22Rv1 (cell line): ENCODE measurements at regions not wholly inside any gene's neighbourhood (a gene's known extent, or its start where the extent isn't known, plus 50 kb on each side); places are given as distances from the start of the nearest gene placed in this dataset.

Experiments
- H3K27ac ChIP-seq: fragments of 450-650 bp; 2 replicates; pipeline ENCODE4 v1.5.1; 2017
- ZFX ChIP-seq: fragments of 450-650 bp; IDR thresholded peaks from 2 replicates; pipeline ENCODE4 v1.6.1; 2017; ENCODE audit warnings: antibody characterized with exemption, borderline replicate concordance
- TF ChIP-seq, protein P1 (sequence below): fragments of 450-650 bp; IDR thresholded peaks from 2 replicates; pipeline ENCODE4 v1.5.1; 2017; ENCODE audit warnings: mild to moderate bottlenecking

DNA sequence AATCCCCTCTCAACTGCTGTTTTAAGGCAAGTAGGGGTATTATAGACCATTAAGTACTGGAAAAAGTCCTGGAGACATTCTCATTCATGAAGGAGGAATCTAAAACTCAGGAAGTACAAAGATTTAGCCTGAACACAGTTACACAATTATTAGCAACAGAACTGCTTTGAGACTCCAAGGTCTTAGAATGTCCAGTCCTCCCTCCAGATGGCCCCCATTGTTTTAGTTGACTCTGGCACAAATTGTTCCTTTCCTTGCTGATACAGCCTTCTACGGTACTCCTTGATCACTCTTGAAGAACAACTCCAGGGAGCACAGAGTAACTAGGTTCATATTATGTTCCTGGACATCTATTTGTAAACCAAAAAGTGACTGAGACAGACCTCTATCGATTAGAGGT is 210.1 kb upstream of the RND3 start:
- TF ChIP-seq ZFX = no peak
- TF ChIP-seq, protein P1, sequence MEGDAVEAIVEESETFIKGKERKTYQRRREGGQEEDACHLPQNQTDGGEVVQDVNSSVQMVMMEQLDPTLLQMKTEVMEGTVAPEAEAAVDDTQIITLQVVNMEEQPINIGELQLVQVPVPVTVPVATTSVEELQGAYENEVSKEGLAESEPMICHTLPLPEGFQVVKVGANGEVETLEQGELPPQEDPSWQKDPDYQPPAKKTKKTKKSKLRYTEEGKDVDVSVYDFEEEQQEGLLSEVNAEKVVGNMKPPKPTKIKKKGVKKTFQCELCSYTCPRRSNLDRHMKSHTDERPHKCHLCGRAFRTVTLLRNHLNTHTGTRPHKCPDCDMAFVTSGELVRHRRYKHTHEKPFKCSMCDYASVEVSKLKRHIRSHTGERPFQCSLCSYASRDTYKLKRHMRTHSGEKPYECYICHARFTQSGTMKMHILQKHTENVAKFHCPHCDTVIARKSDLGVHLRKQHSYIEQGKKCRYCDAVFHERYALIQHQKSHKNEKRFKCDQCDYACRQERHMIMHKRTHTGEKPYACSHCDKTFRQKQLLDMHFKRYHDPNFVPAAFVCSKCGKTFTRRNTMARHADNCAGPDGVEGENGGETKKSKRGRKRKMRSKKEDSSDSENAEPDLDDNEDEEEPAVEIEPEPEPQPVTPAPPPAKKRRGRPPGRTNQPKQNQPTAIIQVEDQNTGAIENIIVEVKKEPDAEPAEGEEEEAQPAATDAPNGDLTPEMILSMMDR = no peak
- H3K27ac ChIP-seq = no peak overlapping the region

DNA sequence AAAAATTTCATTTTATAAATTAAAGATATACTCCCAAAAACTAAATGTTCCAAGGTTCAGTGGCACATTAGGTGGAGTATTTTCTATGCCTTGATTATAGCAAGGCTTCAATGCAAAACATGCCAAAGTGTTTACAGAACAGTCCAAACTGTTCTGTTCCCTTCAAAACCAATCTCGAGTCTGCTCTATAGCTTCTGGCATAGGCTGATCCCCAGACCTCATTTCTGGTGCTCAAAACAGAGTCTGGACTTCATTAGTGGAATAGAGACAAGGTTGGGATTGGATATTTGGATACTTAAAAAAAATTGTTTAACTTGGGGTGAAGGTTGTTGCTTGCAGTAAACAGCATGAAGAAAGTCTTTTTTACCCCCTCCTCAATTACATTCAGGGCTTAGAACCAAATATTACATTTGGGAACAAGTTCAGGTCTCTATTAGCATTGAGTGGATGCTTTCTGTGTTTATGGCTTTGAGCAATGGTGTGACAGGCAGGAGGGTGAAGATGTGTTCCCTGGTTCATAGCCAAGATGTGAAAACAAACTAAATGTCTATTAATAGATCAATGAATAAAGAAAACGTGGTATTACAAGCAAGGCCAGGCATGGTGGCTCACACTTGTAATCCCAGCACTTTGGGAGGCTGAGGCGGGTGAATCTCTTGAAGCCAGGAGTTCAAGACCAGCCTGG is 208.1 kb upstream of the RND3 start:
- TF ChIP-seq, protein P1 = no peak
- no peak for TF ChIP-seq ZFX
- H3K27ac ChIP-seq = no peak overlapping the region

DNA sequence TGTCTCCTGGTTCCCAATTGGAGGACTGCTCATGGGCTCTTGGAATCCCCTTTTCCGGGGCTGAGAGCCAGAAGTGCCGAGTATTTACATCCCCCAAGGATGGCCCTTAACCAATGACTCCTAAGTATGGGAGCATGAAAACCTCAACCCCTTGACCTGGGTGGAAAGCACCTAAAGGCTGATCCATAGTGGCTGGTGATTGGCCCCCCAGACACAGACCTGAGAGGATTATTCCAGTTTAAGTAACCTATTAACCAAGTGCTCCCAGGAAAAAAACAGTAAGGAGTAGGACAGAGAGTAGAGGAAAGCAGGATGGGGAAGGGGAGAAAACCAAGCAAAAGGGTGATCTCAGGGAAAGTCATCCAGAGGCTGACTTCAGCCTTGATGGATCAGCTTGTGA is 206.1 kb upstream of the RND3 start:
- TF ChIP-seq ZFX = no peak
- H3K27ac ChIP-seq = no peak overlapping the region

DNA sequence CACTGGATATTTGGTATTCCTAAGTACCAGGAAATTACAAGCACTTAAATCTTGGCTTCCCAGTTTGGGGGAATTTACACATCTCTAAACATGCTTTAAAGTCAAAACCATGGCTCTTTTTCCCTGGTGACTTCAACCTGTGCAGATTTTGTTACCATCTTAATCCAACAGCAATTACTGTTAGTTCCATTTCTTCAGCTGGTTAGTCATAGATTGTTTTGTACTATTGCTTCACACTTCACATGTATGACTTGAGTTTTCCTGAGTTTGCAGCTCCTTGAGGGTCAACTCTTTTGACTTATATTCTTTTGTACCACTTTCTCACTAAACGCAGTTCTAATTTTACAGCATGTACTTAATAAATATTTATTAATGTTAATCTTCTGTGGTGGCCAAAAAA is 203.4 kb upstream of the RND3 start:
- TF ChIP-seq ZFX = no peak
- TF ChIP-seq, protein P1 = no peak
- no peak overlapping the region for H3K27ac ChIP-seq

DNA sequence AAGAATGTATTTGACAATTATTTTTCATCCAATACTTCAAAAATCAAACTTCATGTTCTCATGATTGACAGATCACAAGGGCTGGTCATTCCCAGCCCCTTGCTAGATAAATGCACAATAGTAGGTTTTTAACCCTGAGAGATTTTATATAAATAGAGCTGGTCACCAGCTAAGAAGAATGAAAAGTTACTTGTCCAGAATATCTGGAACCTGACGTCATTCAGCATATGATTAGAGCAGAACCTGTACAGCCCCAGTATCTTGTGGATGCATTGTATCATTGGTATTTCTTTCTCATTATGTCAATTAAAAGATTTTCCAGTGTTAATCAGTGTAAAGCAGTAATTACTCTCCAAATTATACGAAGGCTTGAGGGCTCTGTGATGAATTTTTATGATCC is 202.8 kb upstream of the RND3 start:
- TF ChIP-seq, protein P1 = no peak

DNA sequence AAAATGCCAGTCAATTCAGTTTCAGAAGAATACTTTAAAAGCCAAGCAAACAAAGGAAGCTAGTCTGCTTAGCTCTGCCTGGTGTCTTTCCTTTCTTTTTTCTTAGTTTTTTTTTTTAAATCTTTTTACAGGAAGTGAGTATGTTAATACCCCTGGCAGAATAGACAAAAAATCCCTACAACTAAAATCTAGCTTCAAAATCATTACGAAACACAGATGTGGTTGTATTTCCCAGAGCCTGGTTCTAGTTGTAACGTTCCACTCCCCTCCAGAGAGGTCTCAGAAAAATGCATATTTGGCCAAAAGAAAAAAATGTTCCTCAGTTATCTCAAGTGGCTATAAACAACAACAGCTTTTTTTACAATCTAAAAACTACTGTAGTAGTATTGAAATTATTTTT is 202.1 kb upstream of the RND3 start:
- H3K27ac ChIP-seq = no peak overlapping the region
- TF ChIP-seq, protein P1 = no peak
- no peak for TF ChIP-seq ZFX

More for the DNA sequence above, 202.8 kb upstream of the RND3 start:
- no peak overlapping the region for H3K27ac ChIP-seq

DNA sequence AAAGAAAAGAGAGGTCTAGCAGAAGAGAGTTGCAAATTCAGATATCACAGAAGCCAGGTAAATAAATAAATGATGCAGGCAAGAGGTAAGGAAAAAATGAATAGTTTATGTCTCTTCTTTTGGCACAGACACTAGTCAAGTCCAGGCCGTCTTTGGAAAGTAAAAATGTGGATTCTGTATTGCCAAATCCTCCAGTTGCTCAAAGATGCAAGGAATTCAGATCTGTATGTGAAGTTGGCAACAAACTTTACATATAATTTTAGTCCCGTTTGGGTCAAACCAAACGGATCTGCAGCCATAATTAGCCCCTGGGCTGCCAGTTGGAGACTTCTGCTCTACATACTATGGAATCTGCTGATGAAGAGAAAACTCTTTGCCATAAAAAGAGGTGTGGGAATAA is 200.5 kb upstream of the RND3 start:
- TF ChIP-seq, protein P1 = no peak
- no peak for TF ChIP-seq ZFX
- no peak overlapping the region for H3K27ac ChIP-seq

DNA sequence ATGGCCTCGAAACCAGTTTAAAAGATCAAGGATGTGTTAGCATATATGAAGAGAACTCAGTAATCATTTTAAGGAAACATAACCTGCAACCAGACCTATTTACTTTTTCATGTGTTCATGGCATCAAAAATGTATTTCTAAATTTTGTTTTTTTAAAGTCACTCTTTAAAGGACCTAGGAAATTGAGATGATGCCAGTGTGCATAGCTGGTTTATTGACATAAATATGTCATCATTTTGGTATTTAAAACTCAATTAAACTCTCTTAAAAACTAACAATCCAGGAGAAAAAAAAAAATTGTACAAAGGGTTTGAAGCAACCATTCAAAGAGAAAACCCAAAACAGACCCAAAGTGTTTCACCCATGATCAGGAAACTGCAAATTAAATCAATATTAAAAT is 198.9 kb upstream of the RND3 start:
- no peak overlapping the region for H3K27ac ChIP-seq
- TF ChIP-seq ZFX = no peak
